Spleen (tissue), 11 donors: ENCODE measurements at regions not wholly inside any gene's neighbourhood (a gene's known extent, or its start where the extent isn't known, plus 50 kb on each side); places are given as distances from the start of the nearest gene placed in this dataset.

ENCODE experiments used
- DNase-seq: peaks from one replicate; pipeline ENCODE4 v3.0.0-alpha.2; 2020
- H3K27ac ChIP-seq, 8 donors: fragments of 200-600 bp; sonication (generic) in 7 of 8; 1 replicate in 4 of 8; 2 replicates in 4 of 8; pipeline versions ENCODE4 v1.5.0 to v1.8.0; 2016 to 2021; ENCODE audit warnings: inconsistent platforms in 4 of 8, mild to moderate bottlenecking in 4 of 8, moderate library complexity in 1 of 8
- H3K27me3 ChIP-seq, 7 donors: fragments of 200-600 bp; sonication (generic) in 6 of 7; replicated peaks in 1 of 7; 1 replicate in 4 of 7; 2 replicates in 3 of 7; pipeline versions ENCODE4 v1.5.0 to v1.8.0; 2016 to 2021; ENCODE audit warnings: inconsistent platforms in 3 of 7, mild to moderate bottlenecking in 1 of 7
- H3K36me3 ChIP-seq, 6 donors: fragments of 200-600 bp; sonication (generic) in 5 of 6; 1 replicate in 4 of 6; 2 replicates in 2 of 6; pipeline versions ENCODE4 v1.5.0 to v1.8.0; 2016 to 2021; ENCODE audit warnings: inconsistent platforms in 2 of 6
- H3K4me1 ChIP-seq, 6 donors: fragments of 200-600 bp; sonication (generic) in 5 of 6; 1 replicate in 3 of 6; 2 replicates in 3 of 6; pipeline versions ENCODE4 v1.5.0 to v1.8.0; 2016 to 2021; ENCODE audit warnings: inconsistent platforms in 3 of 6
- H3K4me3 ChIP-seq, 8 donors: fragments of 200-600 bp; sonication (generic) in 7 of 8; 1 replicate in 4 of 8; 2 replicates in 4 of 8; pipeline versions ENCODE4 v1.5.0 to v1.8.0; 2016 to 2021; ENCODE audit warnings: inconsistent platforms in 4 of 8, mild to moderate bottlenecking in 4 of 8, moderate library complexity in 2 of 8
- H3K9me3 ChIP-seq, 8 donors: fragments of 200-600 bp; sonication (generic) in 7 of 8; 1 replicate in 4 of 8; 2 replicates in 4 of 8; pipeline versions ENCODE4 v1.5.0 to v1.8.0; 2016 to 2021; ENCODE audit warnings: inconsistent platforms in 4 of 8
- POLR2A ChIP-seq, 3 donors: fragments of 450-650 bp; IDR thresholded peaks; one replicate each; pipeline ENCODE4 v1.5.1; 2017; ENCODE audit warnings: antibody characterized with exemption in 3 of 3, mild to moderate bottlenecking in 1 of 3
- POLR2AphosphoS5 ChIP-seq, 3 donors: sonication (generic); formaldehyde crosslinking; IDR thresholded peaks; one replicate each; pipeline ENCODE4 v1.5.1; 2017; ENCODE audit warnings: antibody characterized with exemption in 3 of 3
- whole genome bisulfite sequencing, 5 donors: extraction: QIAGEN DNeasy Blood & Tissue Kit in 3 of 5; methylation state at CpG; one replicate each; pipeline versions ENCODE4 v1.1.5 to v1.1.7; 2013 to 2018; 5-methylcytosine and 5-hydroxymethylcytosine counted together
- intact Hi-C: fragments of 100-400 bp; cut with DNase I; formaldehyde crosslinking; loops from one replicate; pipeline ENCODE4 v1.15.0; 2023; ENCODE audit warnings: low total_unique reads
- TF ChIP-seq, protein P1 (sequence below), 11 experiments: fragments of 200-600 bp in 7 of 11; fragments of 450-650 bp in 4 of 11; sonication (generic) in 4 of 11; IDR thresholded peaks in 8 of 11; conservative IDR thresholded peaks in 3 of 11; 1 replicate in 7 of 11; 2 replicates in 4 of 11; pipeline versions ENCODE4 v1.4.0 to v1.8.0; 2016 to 2021; ENCODE audit warnings: antibody characterized with exemption in 11 of 11, inconsistent platforms in 4 of 11, mild to moderate bottlenecking in 1 of 11
- donor health status: healthy with polysubstance abuse.
- donor health status: DM: no; HTN: no; CAD: no; lungs with moderate emphysema.
- donor health status: DM: no; HTN: no; CAD: no.
- donor health status: Bipolar disorder and iron deficiency.
- donor health status: healthy.
- donor health status: DM: no; HTN: no; CAD: no.
- donor health status: DM: yes; HTN: yes; CAD: no.

DNA sequence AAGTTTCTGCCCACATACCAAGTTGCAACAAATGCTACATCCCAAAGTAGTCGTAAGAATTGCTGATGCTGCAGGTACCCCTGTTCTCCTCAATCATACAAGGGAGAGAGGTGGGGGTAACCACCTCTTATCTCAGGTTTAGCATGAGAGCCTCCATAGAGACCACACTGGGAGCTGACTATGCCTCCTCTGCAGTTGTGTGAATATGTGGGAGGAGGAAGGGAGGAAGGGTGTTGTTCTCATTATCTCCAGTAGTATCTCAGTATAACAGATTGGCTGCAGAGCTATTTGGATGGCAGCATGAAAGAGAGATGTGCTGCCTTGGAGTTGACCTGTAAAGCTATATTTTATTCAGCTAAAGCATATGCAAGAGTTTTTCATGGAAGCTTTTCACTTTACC lies 690.7 kb downstream of the KCNJ3 start:
- Histone ChIP-seq H3K36me3 (no peaks in the 10 kb centered on the region), H3K4me1 (no peaks in the 10 kb centered on the region), H3K27ac (no peak overlapping the region), H3K4me3 (no peak overlapping the region), H3K27me3 (no peaks in the 10 kb centered on the region), H3K9me3 (no peaks in the 10 kb centered on the region)
- 77 to 94% (median 91%) methylated on average over 1 of the region's 1 CpG for WGBS, 5 donors
- TF ChIP-seq POLR2AphosphoS5 (IDR thresholded peaks at IDR 0.05), result no peak
- no peak for TF ChIP-seq POLR2A (IDR thresholded peaks at IDR 0.05)
- TF ChIP-seq, protein P1, sequence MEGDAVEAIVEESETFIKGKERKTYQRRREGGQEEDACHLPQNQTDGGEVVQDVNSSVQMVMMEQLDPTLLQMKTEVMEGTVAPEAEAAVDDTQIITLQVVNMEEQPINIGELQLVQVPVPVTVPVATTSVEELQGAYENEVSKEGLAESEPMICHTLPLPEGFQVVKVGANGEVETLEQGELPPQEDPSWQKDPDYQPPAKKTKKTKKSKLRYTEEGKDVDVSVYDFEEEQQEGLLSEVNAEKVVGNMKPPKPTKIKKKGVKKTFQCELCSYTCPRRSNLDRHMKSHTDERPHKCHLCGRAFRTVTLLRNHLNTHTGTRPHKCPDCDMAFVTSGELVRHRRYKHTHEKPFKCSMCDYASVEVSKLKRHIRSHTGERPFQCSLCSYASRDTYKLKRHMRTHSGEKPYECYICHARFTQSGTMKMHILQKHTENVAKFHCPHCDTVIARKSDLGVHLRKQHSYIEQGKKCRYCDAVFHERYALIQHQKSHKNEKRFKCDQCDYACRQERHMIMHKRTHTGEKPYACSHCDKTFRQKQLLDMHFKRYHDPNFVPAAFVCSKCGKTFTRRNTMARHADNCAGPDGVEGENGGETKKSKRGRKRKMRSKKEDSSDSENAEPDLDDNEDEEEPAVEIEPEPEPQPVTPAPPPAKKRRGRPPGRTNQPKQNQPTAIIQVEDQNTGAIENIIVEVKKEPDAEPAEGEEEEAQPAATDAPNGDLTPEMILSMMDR (IDR thresholded peaks at IDR 0.05 in 8 of 11, conservative IDR thresholded peaks at IDR 0.05 in 3 of 11), result no peak
- intact Hi-C loops, result no loop called here
- no peak for DNase-seq

- Histone ChIP-seq H3K4me3 (no peak overlapping the region), H3K27ac (no peak overlapping the region), H3K27me3 (no peaks in the 10 kb centered on the region), H3K9me3 (no peaks in the 10 kb centered on the region), H3K4me1 (no peaks in the 10 kb centered on the region), H3K36me3 (no peaks in the 10 kb centered on the region)
- WGBS, 5 donors, result 70 to 88% (median 78%) methylated on average over 3 of the region's 3 CpGs
- DNase-seq, result no peak
- intact Hi-C loops, result no loop called here
- TF ChIP-seq POLR2A (IDR thresholded peaks at IDR 0.05) (no peak), POLR2AphosphoS5 (IDR thresholded peaks at IDR 0.05) (no peak)
- TF ChIP-seq, protein P1 (IDR thresholded peaks at IDR 0.05 in 8 of 11, conservative IDR thresholded peaks at IDR 0.05 in 3 of 11), result no peak
These were observed 686.1 kb downstream of the KCNJ3 start for GRCh38 chr2:155384555-155385123.

- H3K9me3 ChIP-seq, result no peaks in the 10 kb centered on the region
- H3K4me1 ChIP-seq, result no peaks in the 10 kb centered on the region
- H3K36me3 ChIP-seq, result no peaks in the 10 kb centered on the region
- H3K4me3 ChIP-seq, result no peak overlapping the region
- no peak overlapping the region for H3K27ac ChIP-seq
- no peaks in the 10 kb centered on the region for H3K27me3 ChIP-seq
- DNase-seq, result no peak
- no peak for TF ChIP-seq POLR2AphosphoS5 (IDR thresholded peaks at IDR 0.05)
- no peak for TF ChIP-seq POLR2A (IDR thresholded peaks at IDR 0.05)
- TF ChIP-seq, protein P1 (IDR thresholded peaks at IDR 0.05 in 8 of 11, conservative IDR thresholded peaks at IDR 0.05 in 3 of 11), result no peak
- WGBS, 5 donors, result 64 to 77% (median 68%) methylated on average over 3 of the region's 3 CpGs
- intact Hi-C loops, result no loop called here
These were observed 684.3 kb downstream of the KCNJ3 start for GRCh38 chr2:155382776-155383175.

GRCh38 chr2:155381436-155381835 lies 682.9 kb downstream of the KCNJ3 start:
- no peak for DNase-seq
- Histone ChIP-seq H3K4me1 (no peaks in the 10 kb centered on the region), H3K4me3 (no peak overlapping the region), H3K36me3 (no peaks in the 10 kb centered on the region), H3K27ac (no peak overlapping the region), H3K9me3 (no peaks in the 10 kb centered on the region), H3K27me3 (no peaks in the 10 kb centered on the region)
- TF ChIP-seq POLR2A (IDR thresholded peaks at IDR 0.05) (no peak), POLR2AphosphoS5 (IDR thresholded peaks at IDR 0.05) (no peak)
- TF ChIP-seq, protein P1 (IDR thresholded peaks at IDR 0.05 in 8 of 11, conservative IDR thresholded peaks at IDR 0.05 in 3 of 11), result no peak
- intact Hi-C loops, result no loop called here
- WGBS, 5 donors, result 30 to 68% (median 46%) methylated on average over 1 of the region's 1 CpG
